Epithelial cell of proximal tubule (primary cell): ENCODE measurements at regions not wholly inside any gene's neighbourhood (a gene's known extent, or its start where the extent isn't known, plus 50 kb on each side); places are given as distances from the start of the nearest gene placed in this dataset.

Experiments used
- DNase-seq: peaks from one replicate; pipeline ENCODE4 v3.0.0-alpha.2; 2011; ENCODE audit warnings: low read depth
- H3K4me3 ChIP-seq: 2 replicates; pipeline ENCODE4 v1.5.1; 2011; ENCODE audit warnings: low read depth, mild to moderate bottlenecking, low read length
- TF ChIP-seq, protein P1 (sequence below): conservative IDR thresholded peaks from 2 replicates; pipeline ENCODE4 v1.5.1; 2012; ENCODE audit warnings: low read depth, mild to moderate bottlenecking, low read length

DNA sequence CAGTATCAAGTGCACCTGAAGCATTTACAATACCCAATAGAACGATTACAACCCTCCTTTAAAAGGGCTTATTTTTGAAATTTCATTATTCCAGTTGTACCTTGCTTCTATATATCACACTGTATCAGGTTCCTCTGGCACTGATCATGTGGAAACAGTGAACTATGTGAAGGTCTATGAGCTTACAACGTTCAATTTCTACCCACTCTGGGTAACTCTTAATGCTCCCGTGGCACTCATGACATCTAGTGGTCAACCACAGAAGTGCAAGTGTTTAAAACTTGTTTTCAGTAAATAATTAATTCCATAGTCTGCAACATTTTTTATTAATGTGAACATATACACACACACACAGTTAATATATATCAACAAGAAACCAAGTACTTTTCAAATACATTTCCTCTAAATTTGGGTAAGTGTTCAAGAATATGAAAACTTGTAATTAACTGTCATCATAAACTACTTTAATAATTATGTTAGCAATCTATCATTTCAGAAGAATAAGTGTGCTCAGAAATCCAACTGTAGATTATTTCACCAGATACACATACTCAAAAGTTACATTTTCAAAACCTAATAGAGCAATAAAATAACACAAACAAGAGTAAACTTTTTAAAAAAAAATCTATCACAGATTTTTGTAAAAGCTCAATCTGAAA is 61.0 kb downstream of the MPP7 start:
- no peak overlapping the region for H3K4me3 ChIP-seq
- TF ChIP-seq, protein P1, sequence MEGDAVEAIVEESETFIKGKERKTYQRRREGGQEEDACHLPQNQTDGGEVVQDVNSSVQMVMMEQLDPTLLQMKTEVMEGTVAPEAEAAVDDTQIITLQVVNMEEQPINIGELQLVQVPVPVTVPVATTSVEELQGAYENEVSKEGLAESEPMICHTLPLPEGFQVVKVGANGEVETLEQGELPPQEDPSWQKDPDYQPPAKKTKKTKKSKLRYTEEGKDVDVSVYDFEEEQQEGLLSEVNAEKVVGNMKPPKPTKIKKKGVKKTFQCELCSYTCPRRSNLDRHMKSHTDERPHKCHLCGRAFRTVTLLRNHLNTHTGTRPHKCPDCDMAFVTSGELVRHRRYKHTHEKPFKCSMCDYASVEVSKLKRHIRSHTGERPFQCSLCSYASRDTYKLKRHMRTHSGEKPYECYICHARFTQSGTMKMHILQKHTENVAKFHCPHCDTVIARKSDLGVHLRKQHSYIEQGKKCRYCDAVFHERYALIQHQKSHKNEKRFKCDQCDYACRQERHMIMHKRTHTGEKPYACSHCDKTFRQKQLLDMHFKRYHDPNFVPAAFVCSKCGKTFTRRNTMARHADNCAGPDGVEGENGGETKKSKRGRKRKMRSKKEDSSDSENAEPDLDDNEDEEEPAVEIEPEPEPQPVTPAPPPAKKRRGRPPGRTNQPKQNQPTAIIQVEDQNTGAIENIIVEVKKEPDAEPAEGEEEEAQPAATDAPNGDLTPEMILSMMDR = peak; percentile 97
- no peak for DNase-seq

DNA sequence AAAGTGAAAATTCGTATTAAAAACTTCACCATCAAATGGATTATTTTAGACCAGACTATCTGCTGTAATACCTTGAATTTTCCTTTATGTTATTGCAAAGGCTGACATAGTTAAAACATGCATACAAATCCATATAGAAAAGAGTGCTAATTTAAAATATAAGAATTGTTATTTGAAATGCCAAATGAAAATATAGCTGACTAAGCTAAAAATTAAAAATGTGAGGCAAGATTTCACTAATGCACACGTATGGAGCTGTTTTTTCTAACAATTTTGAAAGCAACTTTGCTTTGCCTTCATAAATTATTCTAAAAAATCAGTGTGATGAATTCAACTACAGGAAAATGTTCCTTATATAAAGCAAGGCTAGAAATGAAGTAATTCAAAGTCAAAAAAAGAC is 62.5 kb downstream of the MPP7 start:
- H3K4me3 ChIP-seq = no peak overlapping the region
- TF ChIP-seq, protein P1 = no peak
- no peak for DNase-seq

DNA sequence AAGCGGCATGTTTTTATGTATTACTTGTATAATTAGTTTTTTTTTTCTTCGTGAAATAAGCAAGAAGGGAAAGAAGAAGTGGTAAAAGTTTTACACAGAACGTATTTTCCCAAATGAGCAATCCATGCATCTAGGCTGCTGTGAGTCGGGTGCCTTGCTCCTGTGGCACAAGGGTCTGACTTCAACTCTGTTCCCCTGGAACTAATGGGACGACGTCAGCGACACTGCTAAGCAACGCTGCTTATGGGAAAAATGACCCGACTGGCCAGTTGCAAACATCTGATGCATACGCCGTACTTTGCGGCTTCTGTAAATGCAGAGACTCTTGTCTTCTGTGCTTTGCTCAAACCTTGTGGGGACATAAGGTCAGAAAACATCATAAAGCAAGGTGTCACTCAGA is 66.3 kb downstream of the MPP7 start:
- TF ChIP-seq, protein P1 = no peak
- no peak for DNase-seq
- no peak overlapping the region for H3K4me3 ChIP-seq

DNA sequence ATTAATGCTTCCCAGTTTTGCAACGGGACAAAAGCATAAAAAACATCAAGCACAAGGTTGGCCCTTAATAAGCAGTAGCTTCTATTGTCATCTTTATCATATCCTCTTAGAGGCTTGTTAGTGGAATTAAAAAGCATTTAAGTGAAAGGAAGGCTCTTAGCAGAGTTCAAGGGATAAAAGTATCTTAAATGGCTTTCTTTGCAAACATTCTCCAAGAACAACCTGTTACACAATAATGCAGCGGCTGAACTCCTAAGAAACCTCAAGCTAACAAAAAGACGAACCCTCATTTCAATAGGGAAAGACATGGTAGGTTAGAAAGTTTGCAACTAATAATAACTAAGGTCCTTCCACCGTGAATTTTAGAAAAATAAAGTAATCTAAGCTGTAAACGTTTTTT is 82.1 kb downstream of the MPP7 start:
- TF ChIP-seq, protein P1 = no peak
- no peak overlapping the region for H3K4me3 ChIP-seq
- DNase-seq = no peak

DNA sequence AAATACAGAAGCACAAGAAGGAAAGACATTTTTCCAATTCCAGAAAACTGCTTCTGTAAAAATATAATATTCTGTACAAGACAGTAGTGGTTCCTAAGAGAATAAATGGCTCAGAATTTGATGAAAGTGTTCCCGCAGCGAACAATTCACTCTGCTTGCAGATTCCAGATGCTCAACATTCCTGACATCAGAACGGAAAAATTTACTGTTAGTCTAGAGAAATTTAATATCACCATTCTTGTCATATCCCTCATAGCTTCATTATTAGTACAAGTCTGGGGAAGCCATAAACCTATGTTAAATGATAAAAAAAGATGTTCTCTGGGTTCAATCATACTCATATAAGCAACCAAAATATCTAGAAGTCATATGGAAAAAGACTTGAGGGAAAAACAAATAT is 83.6 kb downstream of the MPP7 start:
- DNase-seq = no peak
- TF ChIP-seq, protein P1 = no peak
- no peak overlapping the region for H3K4me3 ChIP-seq

DNA sequence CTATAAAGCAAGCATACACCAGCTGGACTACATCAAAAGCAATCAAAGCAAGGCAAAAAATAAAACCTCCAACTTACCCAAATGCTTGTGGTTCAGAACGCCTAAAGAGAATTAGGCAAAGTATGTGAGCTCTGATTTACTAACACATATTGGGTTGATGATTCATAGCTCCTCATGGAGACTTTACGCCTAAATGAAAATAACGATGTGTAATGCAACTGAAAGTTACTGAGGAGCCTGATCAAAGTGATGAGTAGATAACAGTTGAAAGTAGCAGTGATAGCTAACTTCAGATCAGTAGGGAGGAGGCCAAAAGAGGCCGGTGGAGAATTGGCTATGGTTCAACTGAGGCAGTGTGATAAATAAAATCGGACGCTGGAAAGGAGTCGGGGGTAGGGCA is 85.0 kb downstream of the MPP7 start:
- DNase-seq = no peak
- no peak overlapping the region for H3K4me3 ChIP-seq

DNA sequence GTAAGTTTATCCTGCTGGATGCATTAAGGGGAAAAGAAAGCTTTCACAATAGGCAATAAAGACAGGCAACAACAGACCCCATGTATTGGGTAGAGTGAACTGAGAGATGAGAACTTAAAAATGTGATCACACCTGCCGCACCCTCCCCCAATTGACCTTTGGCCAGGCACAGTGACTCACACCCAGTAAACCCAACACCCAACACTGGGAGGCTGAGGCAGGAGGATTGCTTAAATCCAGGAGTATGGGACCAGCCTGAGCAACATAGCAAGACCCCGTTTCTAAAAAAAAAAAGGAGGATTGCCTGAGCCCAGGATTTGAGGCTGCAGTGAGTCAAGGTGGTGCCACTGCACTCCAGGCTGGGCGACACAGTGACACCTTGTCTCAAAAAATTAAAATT is 86.9 kb downstream of the MPP7 start:
- H3K4me3 ChIP-seq = no peak overlapping the region
- TF ChIP-seq, protein P1 = no peak
- no peak for DNase-seq

More for the DNA sequence above, 85.0 kb downstream of the MPP7 start:
- TF ChIP-seq, protein P1 = no peak
